Ascending aorta (tissue), 2 donors: ENCODE measurements at regions not wholly inside any gene's neighbourhood (a gene's known extent, or its start where the extent isn't known, plus 50 kb on each side); places are given as distances from the start of the nearest gene placed in this dataset.

Source experiments
- DNase-seq, 2 donors: peaks; one replicate each; pipeline ENCODE4 v3.0.0-alpha.2; 2019; ENCODE audit warnings: low spot score in 2 of 2
- H3K27ac ChIP-seq, 2 donors: fragments of 200-600 bp; sonication (generic); one replicate each; pipeline ENCODE4 v1.5.1; 2016 to 2017; ENCODE audit warnings: mild to moderate bottlenecking in 1 of 2
- H3K27me3 ChIP-seq: fragments of 200-600 bp; sonication (generic); one replicate; pipeline ENCODE4 v1.5.1; 2017
- H3K36me3 ChIP-seq, 2 donors: fragments of 200-600 bp; sonication (generic); one replicate each; pipeline ENCODE4 v1.5.1; 2016
- H3K4me1 ChIP-seq, 2 donors: fragments of 200-600 bp; sonication (generic); one replicate each; pipeline ENCODE4 v1.5.1; 2016 to 2017; ENCODE audit warnings: mild to moderate bottlenecking in 1 of 2
- H3K4me3 ChIP-seq, 2 donors: fragments of 200-600 bp; sonication (generic); one replicate each; pipeline ENCODE4 v1.5.1; 2016 to 2017; ENCODE audit warnings: mild to moderate bottlenecking in 1 of 2
- H3K9me3 ChIP-seq, 2 donors: fragments of 200-600 bp; sonication (generic); one replicate each; pipeline ENCODE4 v1.5.1; 2016
- CTCF ChIP-seq, 3 experiments: fragments of 200-600 bp in 2 of 3; fragments of 450-650 bp in 1 of 3; sonication (generic) in 2 of 3; IDR thresholded peaks; one replicate each; pipeline ENCODE4 v1.5.1; 2016 to 2019; ENCODE audit warnings: antibody characterized with exemption in 3 of 3, mild to moderate bottlenecking in 1 of 3, moderate library complexity in 1 of 3
- intact Hi-C: fragments of 100-400 bp; cut with DNase I; formaldehyde crosslinking; loops from one replicate; pipeline ENCODE4 v1.15.1; 2023

DNA sequence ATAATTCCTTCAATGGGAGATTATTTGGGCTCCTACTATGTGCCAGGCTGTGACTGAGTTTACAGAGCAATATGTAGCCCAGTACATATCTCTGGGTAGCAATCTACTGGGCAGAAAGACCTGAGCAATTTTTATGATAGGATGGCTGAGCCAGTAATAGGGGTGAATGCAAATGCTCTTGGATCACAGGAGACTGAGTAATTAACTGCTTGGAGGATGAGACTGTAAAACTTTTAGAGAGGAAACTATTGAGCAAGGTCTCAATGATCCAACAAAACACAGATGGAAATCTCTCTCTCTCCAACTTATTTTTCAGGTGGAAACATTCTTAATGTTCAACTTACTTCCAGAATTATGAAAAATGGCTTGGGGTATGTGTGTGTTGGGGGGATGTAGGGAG, 402.2 kb downstream of the AEBP2 start:
- Histone ChIP-seq H3K27me3 (no peaks in the 10 kb centered on the region), H3K9me3 (no peaks in the 10 kb centered on the region), H3K27ac (peak overlapping the region in 1 of 2 donors; percentile 43), H3K36me3 (no peaks in the 10 kb centered on the region), H3K4me3 (peak overlapping the region in 1 of 2 donors; percentile 42), H3K4me1 (peaks cover 3 to 21% of the 10 kb centered on the region in 2 donors)
- TF ChIP-seq CTCF (IDR thresholded peaks at IDR 0.05), result no peak
- no peak for DNase-seq
- intact Hi-C loops, result no loop called here

DNA sequence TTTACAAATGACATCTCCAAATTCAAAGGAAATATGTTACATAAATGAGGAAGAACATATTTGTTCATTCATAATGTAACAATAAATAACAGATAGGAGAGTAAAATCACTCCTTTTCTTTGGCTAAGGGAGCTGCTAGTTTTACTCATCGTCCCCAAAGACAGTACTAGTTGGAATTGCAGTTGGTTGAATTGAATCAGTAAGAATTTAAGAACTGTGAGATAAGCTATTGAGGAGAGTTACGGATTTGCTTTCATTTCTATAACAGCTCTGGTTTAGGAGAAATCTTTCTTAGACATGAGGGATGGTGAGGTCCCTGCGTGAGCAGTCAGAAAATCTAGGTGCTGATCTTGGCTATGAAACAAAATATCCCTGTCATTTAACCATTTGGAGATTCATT, 402.8 kb downstream of the AEBP2 start:
- Histone ChIP-seq H3K27ac (peak overlapping the region in 1 of 2 donors; percentile 43), H3K4me3 (peak overlapping the region in 1 of 2 donors; percentile 42)
- intact Hi-C loops, result no loop called here

GRCh38 chr12:19844224-19844623, 404.9 kb downstream of the AEBP2 start:
- no peak for TF ChIP-seq CTCF (IDR thresholded peaks at IDR 0.05)
- Histone ChIP-seq H3K27me3 (no peaks in the 10 kb centered on the region), H3K4me1 (peaks cover 3 to 30% of the 10 kb centered on the region in 2 donors), H3K36me3 (no peaks in the 10 kb centered on the region), H3K27ac (no peak overlapping the region), H3K4me3 (no peak overlapping the region), H3K9me3 (no peaks in the 10 kb centered on the region)
- no peak for DNase-seq
- intact Hi-C loops, result no loop called here

More for the DNA sequence above, 402.8 kb downstream of the AEBP2 start:
- no peaks in the 10 kb centered on the region for H3K27me3 ChIP-seq
- no peaks in the 10 kb centered on the region for H3K9me3 ChIP-seq
- DNase-seq, result no peak
- H3K4me1 ChIP-seq, result peaks cover 3 to 23% of the 10 kb centered on the region in 2 donors
- no peak for TF ChIP-seq CTCF (IDR thresholded peaks at IDR 0.05)
- no peaks in the 10 kb centered on the region for H3K36me3 ChIP-seq

- Histone ChIP-seq H3K27me3 (no peaks in the 10 kb centered on the region), H3K36me3 (no peaks in the 10 kb centered on the region), H3K4me3 (peak overlapping the region; percentile 10 to 53), H3K4me1 (peaks cover 0 to 29% of the 10 kb centered on the region in 2 donors), H3K9me3 (no peaks in the 10 kb centered on the region), H3K27ac (peak overlapping the region; percentile 83 to 90)
- no peak for DNase-seq
- intact Hi-C loops, result loop anchor here (5.0 kb wide), 1 partner anchor 44 kb away; no protein-coding TSS in a partner anchor
- no peak for TF ChIP-seq CTCF (IDR thresholded peaks at IDR 0.05)
These were observed 407.3 kb downstream of the AEBP2 start for GRCh38 chr12:19846574-19846973.

DNA sequence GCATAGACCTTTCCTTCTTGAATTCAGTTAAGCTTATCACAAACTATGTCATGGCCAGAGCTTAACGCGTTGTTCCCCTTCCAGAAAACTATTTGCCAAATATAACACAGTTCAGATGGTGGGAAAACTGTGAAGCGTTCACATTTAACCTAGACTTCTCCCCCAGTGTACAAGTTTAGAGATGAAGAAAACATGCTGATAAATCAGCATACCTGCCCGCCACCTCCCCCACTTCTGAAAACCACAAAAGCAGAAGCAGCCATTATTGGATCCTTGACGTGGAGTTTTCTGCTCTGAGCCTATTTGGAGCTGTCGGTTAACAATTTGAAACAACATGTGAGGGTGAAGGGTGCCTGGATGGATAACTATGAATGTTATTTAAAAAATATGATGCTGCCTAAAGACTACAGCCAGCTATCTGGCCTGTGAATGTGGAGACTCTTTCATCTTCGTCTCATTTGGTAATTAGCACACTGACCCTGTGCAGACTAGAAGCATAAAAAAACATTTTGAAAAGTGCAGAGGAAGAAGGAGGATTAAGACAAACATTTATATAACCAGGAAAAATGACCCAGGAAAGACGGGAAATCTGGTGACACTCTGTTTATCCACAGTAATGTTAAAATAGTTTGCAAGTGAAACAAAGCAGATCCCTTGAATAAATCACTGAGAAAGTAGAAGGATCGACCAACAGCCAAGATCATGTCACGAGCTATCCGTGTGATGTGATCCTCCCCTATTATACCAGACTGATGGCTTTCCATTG, 408.2 kb downstream of the AEBP2 start:
- H3K4me3 ChIP-seq, result peak overlapping the region; percentile 10 to 53
- no peaks in the 10 kb centered on the region for H3K27me3 ChIP-seq
- no peaks in the 10 kb centered on the region for H3K9me3 ChIP-seq
- peak overlapping the region; percentile 83 to 90 for H3K27ac ChIP-seq
- no peaks in the 10 kb centered on the region for H3K36me3 ChIP-seq
- H3K4me1 ChIP-seq, result peaks cover 0 to 24% of the 10 kb centered on the region in 2 donors
- no peak for TF ChIP-seq CTCF (IDR thresholded peaks at IDR 0.05)
- DNase-seq, result no peak
- intact Hi-C loops, result loop anchor here (5.0 kb wide), 1 partner anchor 45 kb away; no protein-coding TSS in a partner anchor
